ENCODE measurements at regions not wholly inside any gene's neighbourhood (a gene's known extent, or its start where the extent isn't known, plus 50 kb on each side); places are given as distances from the start of the nearest gene placed in this dataset.

DNA sequence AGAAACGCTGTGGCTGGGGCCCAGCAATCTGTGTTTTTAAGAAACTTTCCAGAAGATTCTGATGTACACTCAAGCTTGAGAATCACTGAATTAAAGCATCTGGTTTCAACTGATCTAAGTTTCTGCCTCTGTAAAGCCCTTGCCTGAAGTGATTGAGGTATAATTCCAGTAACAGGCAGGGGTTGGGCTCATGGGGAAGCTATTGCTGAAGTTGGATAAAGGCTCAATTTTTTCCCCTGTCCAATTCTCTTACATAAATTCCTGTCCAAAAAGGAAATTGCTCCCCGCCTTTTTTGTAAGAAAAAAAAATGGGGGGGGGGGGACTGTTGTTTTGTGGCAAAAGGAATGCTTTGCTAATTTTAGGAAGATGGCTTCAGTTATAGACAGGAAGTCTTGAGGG is 337.4 kb downstream of the NUAK1 start:
- H3K36me3 ChIP-seq: no peaks in the 10 kb centered on the region
- H3K9me3 ChIP-seq: no peaks in the 10 kb centered on the region
- intact Hi-C loops (cut with DNase I): no loop called here
- no peak overlapping the region for H3K4me3 ChIP-seq
- TF ChIP-seq EP300 (IDR thresholded peaks at IDR 0.05) (no peak), POLR2A (IDR thresholded peaks at IDR 0.05) (no peak)
- TF ChIP-seq, protein P1, sequence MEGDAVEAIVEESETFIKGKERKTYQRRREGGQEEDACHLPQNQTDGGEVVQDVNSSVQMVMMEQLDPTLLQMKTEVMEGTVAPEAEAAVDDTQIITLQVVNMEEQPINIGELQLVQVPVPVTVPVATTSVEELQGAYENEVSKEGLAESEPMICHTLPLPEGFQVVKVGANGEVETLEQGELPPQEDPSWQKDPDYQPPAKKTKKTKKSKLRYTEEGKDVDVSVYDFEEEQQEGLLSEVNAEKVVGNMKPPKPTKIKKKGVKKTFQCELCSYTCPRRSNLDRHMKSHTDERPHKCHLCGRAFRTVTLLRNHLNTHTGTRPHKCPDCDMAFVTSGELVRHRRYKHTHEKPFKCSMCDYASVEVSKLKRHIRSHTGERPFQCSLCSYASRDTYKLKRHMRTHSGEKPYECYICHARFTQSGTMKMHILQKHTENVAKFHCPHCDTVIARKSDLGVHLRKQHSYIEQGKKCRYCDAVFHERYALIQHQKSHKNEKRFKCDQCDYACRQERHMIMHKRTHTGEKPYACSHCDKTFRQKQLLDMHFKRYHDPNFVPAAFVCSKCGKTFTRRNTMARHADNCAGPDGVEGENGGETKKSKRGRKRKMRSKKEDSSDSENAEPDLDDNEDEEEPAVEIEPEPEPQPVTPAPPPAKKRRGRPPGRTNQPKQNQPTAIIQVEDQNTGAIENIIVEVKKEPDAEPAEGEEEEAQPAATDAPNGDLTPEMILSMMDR (IDR thresholded peaks at IDR 0.05): no peak
- no peaks in the 10 kb centered on the region for H3K27me3 ChIP-seq
- no peak overlapping the region for H3K27ac ChIP-seq
- WGBS, 3 donors: 68 to 76% (median 72%) methylated on average over 2 of the region's 2 CpGs
- DNase-seq: no peak
- no peaks in the 10 kb centered on the region for H3K4me1 ChIP-seq (ENCODE audit: insufficient read depth)

DNA sequence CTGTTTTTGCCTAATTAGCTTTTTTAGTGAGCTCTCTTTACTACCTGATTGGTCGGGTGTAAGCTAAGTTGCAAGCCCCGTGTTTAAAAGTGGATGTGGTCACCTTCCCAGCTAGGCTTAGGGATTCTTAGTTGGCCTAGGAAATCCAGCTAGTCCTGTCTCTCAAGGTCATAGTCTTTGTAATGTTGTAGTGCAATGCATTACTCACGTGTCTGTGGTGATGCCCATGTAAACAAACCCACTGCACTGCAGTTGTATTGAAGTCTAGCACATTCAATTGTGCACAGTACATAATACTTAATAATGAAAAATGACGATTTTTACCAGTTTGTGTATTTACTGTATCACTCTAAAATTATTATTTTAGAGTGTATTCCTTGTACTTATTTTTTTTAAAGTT is 335.5 kb downstream of the NUAK1 start:
- no peaks in the 10 kb centered on the region for H3K27me3 ChIP-seq
- no peak for DNase-seq
- H3K36me3 ChIP-seq: no peaks in the 10 kb centered on the region
- intact Hi-C loops (cut with DNase I): no loop called here
- H3K4me1 ChIP-seq (ENCODE audit: insufficient read depth): no peaks in the 10 kb centered on the region
- H3K9me3 ChIP-seq: no peaks in the 10 kb centered on the region
- H3K4me3 ChIP-seq: no peak overlapping the region
- TF ChIP-seq POLR2A (IDR thresholded peaks at IDR 0.05): no peak
- no peak for TF ChIP-seq EP300 (IDR thresholded peaks at IDR 0.05)
- TF ChIP-seq, protein P1 (IDR thresholded peaks at IDR 0.05): no peak
- no peak overlapping the region for H3K27ac ChIP-seq
- 58 to 68% (median 64%) methylated on average over 4 of the region's 4 CpGs for WGBS, 3 donors

DNA sequence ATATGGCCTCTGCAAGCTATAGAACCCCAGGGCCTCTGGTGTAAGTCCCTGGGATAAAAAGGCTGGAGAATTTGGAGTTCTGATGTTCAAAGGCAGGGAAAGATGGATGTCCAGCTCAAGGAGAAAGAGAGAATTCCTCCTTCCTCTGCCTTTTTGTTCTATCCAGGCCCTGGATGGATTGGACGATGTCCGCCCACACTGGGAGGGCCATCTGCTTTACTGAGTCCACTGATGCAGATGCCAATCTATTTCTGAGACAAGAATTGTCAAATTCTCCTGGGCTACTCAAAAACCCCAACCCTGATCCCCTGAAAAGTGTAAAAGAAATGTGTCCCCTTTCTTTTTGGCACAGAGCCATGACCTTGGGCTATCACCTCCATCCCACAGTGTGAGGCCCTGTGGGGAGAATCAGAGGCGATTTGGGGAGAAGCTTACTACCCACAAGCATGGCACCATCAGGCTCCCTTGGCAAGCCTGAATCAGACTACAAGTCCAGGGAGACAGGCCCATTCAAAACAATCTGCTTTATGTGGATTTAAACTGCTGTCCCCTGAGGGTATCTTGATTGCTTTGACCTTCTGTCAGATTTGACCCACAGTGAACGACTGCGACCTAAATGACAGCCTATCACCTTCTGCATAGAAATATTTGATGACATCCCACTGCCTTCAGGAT is 334.0 kb downstream of the NUAK1 start:
- 71 to 83% (median 75%) methylated on average over 5 of the region's 5 CpGs for WGBS, 3 donors
- no peak for DNase-seq

DNA sequence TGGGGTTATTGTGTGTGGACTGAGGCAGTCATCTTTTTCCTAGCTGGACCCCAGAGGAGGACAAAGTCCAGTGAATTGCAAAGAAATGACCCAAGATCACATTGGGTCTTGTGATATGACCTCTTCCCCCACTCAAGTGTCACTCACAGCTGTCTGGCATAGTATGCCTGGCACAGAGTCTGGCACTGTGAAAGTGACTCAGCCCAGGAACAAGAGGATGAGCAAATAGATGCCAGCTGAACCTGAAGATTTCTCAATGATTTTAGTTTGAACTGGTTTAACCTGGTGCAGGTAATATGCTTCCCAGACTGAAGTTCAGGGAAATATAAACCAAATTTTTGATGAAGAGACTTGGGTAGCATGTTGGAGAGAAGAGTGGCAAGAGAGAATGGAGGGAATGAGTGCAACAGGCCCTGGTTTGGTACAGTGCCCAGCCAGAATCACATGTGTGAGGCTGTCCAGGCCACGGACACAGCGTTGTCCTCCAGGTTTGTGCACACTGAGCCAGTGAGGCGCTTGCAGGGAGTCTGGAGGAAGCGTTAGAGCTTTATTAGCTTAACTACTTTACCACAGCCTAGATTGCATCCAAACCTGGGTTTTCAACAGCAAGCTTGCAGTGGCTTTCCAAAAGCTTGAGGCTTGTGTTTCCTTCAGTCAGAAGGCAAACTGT is 332.9 kb downstream of the NUAK1 start:
- H3K9me3 ChIP-seq: no peaks in the 10 kb centered on the region
- intact Hi-C loops (cut with DNase I): no loop called here

More for the DNA sequence above, 334.0 kb downstream of the NUAK1 start:
- TF ChIP-seq, protein P1 (IDR thresholded peaks at IDR 0.05): no peak
- TF ChIP-seq POLR2A (IDR thresholded peaks at IDR 0.05): no peak
- Histone ChIP-seq H3K27me3 (no peaks in the 10 kb centered on the region), H3K9me3 (no peaks in the 10 kb centered on the region), H3K36me3 (no peaks in the 10 kb centered on the region), H3K4me1 (ENCODE audit: insufficient read depth) (no peaks in the 10 kb centered on the region), H3K4me3 (no peak overlapping the region), H3K27ac (no peak overlapping the region)
- intact Hi-C loops (cut with DNase I): no loop called here

More for the DNA sequence above, 332.9 kb downstream of the NUAK1 start:
- H3K27me3 ChIP-seq: no peaks in the 10 kb centered on the region
- H3K36me3 ChIP-seq: no peaks in the 10 kb centered on the region
- no peak for DNase-seq
- no peaks in the 10 kb centered on the region for H3K4me1 ChIP-seq (ENCODE audit: insufficient read depth)
- H3K4me3 ChIP-seq: no peak overlapping the region
- TF ChIP-seq EP300 (IDR thresholded peaks at IDR 0.05): no peak
- no peak for TF ChIP-seq POLR2A (IDR thresholded peaks at IDR 0.05)
- TF ChIP-seq, protein P1 (IDR thresholded peaks at IDR 0.05): no peak
- H3K27ac ChIP-seq: no peak overlapping the region
- WGBS, 3 donors: 90 to 94% (median 94%) methylated on average over 4 of the region's 4 CpGs

Measured in ovary (tissue), 7 donors.